Neural cell (in vitro differentiated cells): ENCODE measurements at regions not wholly inside any gene's neighbourhood (a gene's known extent, or its start where the extent isn't known, plus 50 kb on each side); places are given as distances from the start of the nearest gene placed in this dataset.

Source experiments
- H2AFZ ChIP-seq: fragments of 200-600, 300-800 bp; sonication (generic), shearing (Covaris generic); 2 replicates; pipeline ENCODE4 v1.6.0; 2014; ENCODE audit warnings: low read depth, mild to moderate bottlenecking, antibody characterized with exemption, low read length, moderate library complexity
- H3F3A ChIP-seq: fragments of 200-600 bp; shearing (Covaris generic); 2 replicates; pipeline ENCODE4 v1.6.1; 2016; ENCODE audit warnings: mild to moderate bottlenecking, moderate library complexity, mixed read lengths, antibody characterized with exemption, low read length; ENCODE audit not compliant: insufficient read depth, poor library complexity, severe bottlenecking
- H3K27ac ChIP-seq: fragments of 200-600, 300-800 bp; sonication (generic), shearing (Covaris generic); 2 replicates; pipeline ENCODE4 v1.5.1; 2014; ENCODE audit warnings: mild to moderate bottlenecking, low read length, moderate library complexity
- H3K27me3 ChIP-seq: fragments of 300-800, 200-600 bp; sonication (generic), shearing (Covaris generic); 2 replicates; pipeline ENCODE4 v1.6.0; 2014; ENCODE audit warnings: mild to moderate bottlenecking, low read depth, low read length, moderate library complexity; ENCODE audit not compliant: insufficient read depth
- H3K36me3 ChIP-seq: fragments of 300-800, 200-600 bp; sonication (generic), shearing (Covaris generic); 2 replicates; pipeline ENCODE4 v1.5.1; 2014; ENCODE audit warnings: mild to moderate bottlenecking, antibody characterized with exemption, low read length, moderate library complexity; ENCODE audit not compliant: insufficient read depth
- H3K4me2 ChIP-seq: fragments of 300-800, 200-600 bp; sonication (generic), shearing (Covaris generic); 2 replicates; pipeline ENCODE4 v1.6.0; 2014; ENCODE audit warnings: mild to moderate bottlenecking, low read length
- H3K4me3 ChIP-seq: fragments of 300-800, 200-600 bp; sonication (generic), shearing (Covaris generic); 2 replicates; pipeline ENCODE4 v1.5.1; 2014; ENCODE audit warnings: mild to moderate bottlenecking, low read length, moderate library complexity
- H3K79me2 ChIP-seq: fragments of 200-600 bp; shearing (Covaris generic); replicated peaks from 2 replicates; pipeline ENCODE4 v1.6.0; 2014; ENCODE audit warnings: mild to moderate bottlenecking, low read length, moderate library complexity; ENCODE audit not compliant: insufficient read depth
- H3K9ac ChIP-seq: fragments of 300-800, 200-600 bp; sonication (generic), shearing (Covaris generic); 2 replicates; pipeline ENCODE4 v1.6.1; 2016; ENCODE audit warnings: mild to moderate bottlenecking, low read length, mixed read lengths
- H3K9me2 ChIP-seq: fragments of 200-600 bp; shearing (Covaris generic); 2 replicates; pipeline ENCODE4 v1.6.1; 2016; ENCODE audit warnings: mild to moderate bottlenecking, low read length, mixed read lengths; ENCODE audit not compliant: insufficient read depth
- H3K9me3 ChIP-seq: fragments of 200-600, 300-800 bp; sonication (generic), shearing (Covaris generic); 2 replicates; pipeline ENCODE4 v1.6.1; 2016; ENCODE audit warnings: mild to moderate bottlenecking, mixed run types, low read length, moderate library complexity, mixed read lengths
- H4K20me1 ChIP-seq: fragments of 200-600 bp; shearing (Covaris generic); 2 replicates; pipeline ENCODE4 v1.6.1; 2016; ENCODE audit warnings: mild to moderate bottlenecking, mixed run types; ENCODE audit not compliant: insufficient read depth
- EP300 ChIP-seq: fragments of 450-650 bp; conservative IDR thresholded peaks from 2 replicates; pipeline ENCODE4 v1.6.1; 2014; ENCODE audit warnings: antibody characterized with exemption, mild to moderate bottlenecking, moderate library complexity; ENCODE audit not compliant: poor library complexity, severe bottlenecking
- EZH2 ChIP-seq: fragments of 200-600, 300-800 bp; shearing (Covaris generic), sonication (generic); IDR thresholded peaks from 2 replicates; pipeline ENCODE4 v1.6.1; 2014; ENCODE audit warnings: antibody characterized with exemption, low read length, borderline replicate concordance, mild to moderate bottlenecking; ENCODE audit not compliant: insufficient read depth, poor library complexity, severe bottlenecking
- MXI1 ChIP-seq: fragments of 450-650 bp; conservative IDR thresholded peaks from 2 replicates; pipeline ENCODE4 v1.6.1; 2014; ENCODE audit warnings: antibody characterized with exemption, mild to moderate bottlenecking; ENCODE audit not compliant: poor library complexity, severe bottlenecking
- POLR2AphosphoS5 ChIP-seq: IDR thresholded peaks from 2 replicates; pipeline ENCODE4 v1.6.1; 2012
- RAD21 ChIP-seq: fragments of 450-650 bp; conservative IDR thresholded peaks from 2 replicates; pipeline ENCODE4 v1.6.1; 2014; ENCODE audit warnings: antibody characterized with exemption, mild to moderate bottlenecking, moderate library complexity
- REST ChIP-seq: IDR thresholded peaks from 2 replicates; pipeline ENCODE4 v1.6.1; 2012; ENCODE audit warnings: borderline replicate concordance
- SMC3 ChIP-seq: fragments of 450-650 bp; conservative IDR thresholded peaks from 2 replicates; pipeline ENCODE4 v1.6.1; 2014; ENCODE audit warnings: antibody characterized with exemption, mild to moderate bottlenecking, moderate library complexity; ENCODE audit not compliant: poor library complexity
- TAF1 ChIP-seq: IDR thresholded peaks from 2 replicates; pipeline ENCODE4 v1.6.1; 2012; ENCODE audit warnings: low read depth
- TF ChIP-seq, protein P1 (sequence below): fragments of 450-650 bp; IDR thresholded peaks from 2 replicates; pipeline ENCODE4 v1.5.1; 2014; ENCODE audit warnings: antibody characterized with exemption, mild to moderate bottlenecking, moderate library complexity; ENCODE audit not compliant: poor library complexity, severe bottlenecking

GRCh38 chr7:13312307-13312706 is 624.9 kb downstream of the ARL4A start:
- H3F3A ChIP-seq, result no peaks in the 10 kb centered on the region
- H3K9ac ChIP-seq, result no peak overlapping the region
- H3K36me3 ChIP-seq, result no peaks in the 10 kb centered on the region
- no peak overlapping the region for H3K4me3 ChIP-seq
- TF ChIP-seq EZH2 (no peak), TAF1 (no peak), REST (no peak), RAD21 (no peak)
- H3K9me2 ChIP-seq, result no peaks in the 10 kb centered on the region
- H4K20me1 ChIP-seq, result no peaks in the 10 kb centered on the region
- no peaks in the 10 kb centered on the region for H3K79me2 ChIP-seq
- H3K27ac ChIP-seq, result no peak overlapping the region
- no peaks in the 10 kb centered on the region for H3K9me3 ChIP-seq
- no peaks in the 10 kb centered on the region for H3K27me3 ChIP-seq
- H2AFZ ChIP-seq, result no peak overlapping the region
- H3K4me2 ChIP-seq, result no peak overlapping the region

GRCh38 chr7:13320333-13320732 is 632.9 kb downstream of the ARL4A start:
- Histone ChIP-seq H3K4me2 (no peak overlapping the region), H2AFZ (no peak overlapping the region), H3K36me3 (no peaks in the 10 kb centered on the region), H3K27me3 (no peaks in the 10 kb centered on the region), H3K9ac (no peak overlapping the region), H3F3A (no peaks in the 10 kb centered on the region), H4K20me1 (no peaks in the 10 kb centered on the region), H3K4me3 (no peak overlapping the region), H3K9me2 (no peaks in the 10 kb centered on the region), H3K9me3 (no peaks in the 10 kb centered on the region), H3K79me2 (no peaks in the 10 kb centered on the region), H3K27ac (no peak overlapping the region)
- no peak for TF ChIP-seq TAF1
- TF ChIP-seq POLR2AphosphoS5, result no peak
- TF ChIP-seq MXI1, result no peak
- TF ChIP-seq SMC3, result no peak
- no peak for TF ChIP-seq REST
- no peak for TF ChIP-seq RAD21
- TF ChIP-seq, protein P1, sequence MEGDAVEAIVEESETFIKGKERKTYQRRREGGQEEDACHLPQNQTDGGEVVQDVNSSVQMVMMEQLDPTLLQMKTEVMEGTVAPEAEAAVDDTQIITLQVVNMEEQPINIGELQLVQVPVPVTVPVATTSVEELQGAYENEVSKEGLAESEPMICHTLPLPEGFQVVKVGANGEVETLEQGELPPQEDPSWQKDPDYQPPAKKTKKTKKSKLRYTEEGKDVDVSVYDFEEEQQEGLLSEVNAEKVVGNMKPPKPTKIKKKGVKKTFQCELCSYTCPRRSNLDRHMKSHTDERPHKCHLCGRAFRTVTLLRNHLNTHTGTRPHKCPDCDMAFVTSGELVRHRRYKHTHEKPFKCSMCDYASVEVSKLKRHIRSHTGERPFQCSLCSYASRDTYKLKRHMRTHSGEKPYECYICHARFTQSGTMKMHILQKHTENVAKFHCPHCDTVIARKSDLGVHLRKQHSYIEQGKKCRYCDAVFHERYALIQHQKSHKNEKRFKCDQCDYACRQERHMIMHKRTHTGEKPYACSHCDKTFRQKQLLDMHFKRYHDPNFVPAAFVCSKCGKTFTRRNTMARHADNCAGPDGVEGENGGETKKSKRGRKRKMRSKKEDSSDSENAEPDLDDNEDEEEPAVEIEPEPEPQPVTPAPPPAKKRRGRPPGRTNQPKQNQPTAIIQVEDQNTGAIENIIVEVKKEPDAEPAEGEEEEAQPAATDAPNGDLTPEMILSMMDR, result no peak
- TF ChIP-seq EP300, result no peak
- no peak for TF ChIP-seq EZH2
